Peyer's patch (tissue), 4 donors: ENCODE measurements at regions not wholly inside any gene's neighbourhood (a gene's known extent, or its start where the extent isn't known, plus 50 kb on each side); places are given as distances from the start of the nearest gene placed in this dataset.

ENCODE experiments used
- DNase-seq, 3 donors: peaks; one replicate each; pipeline ENCODE4 v3.0.0-alpha.2; 2017 to 2019
- H3K27ac ChIP-seq, 4 donors: fragments of 200-600 bp; sonication (generic); one replicate each; pipeline ENCODE4 v1.5.1; 2016 to 2019
- H3K27me3 ChIP-seq, 2 donors: fragments of 200-600 bp; sonication (generic); one replicate each; pipeline ENCODE4 v1.5.1; 2019
- H3K36me3 ChIP-seq, 3 donors: fragments of 200-600 bp; sonication (generic); one replicate each; pipeline ENCODE4 v1.5.1; 2016 to 2019
- H3K4me1 ChIP-seq, 4 donors: fragments of 200-600 bp; sonication (generic); one replicate each; pipeline ENCODE4 v1.5.1; 2016 to 2019
- H3K4me3 ChIP-seq, 4 donors: fragments of 200-600 bp; sonication (generic); 1 replicate in 3 of 4; 2 replicates in 1 of 4; pipeline ENCODE4 v1.5.1; 2016 to 2019; ENCODE audit warnings: mild to moderate bottlenecking in 1 of 4
- H3K9me3 ChIP-seq, 4 donors: fragments of 200-600 bp; sonication (generic); one replicate each; pipeline ENCODE4 v1.5.1; 2016 to 2019; ENCODE audit warnings: mild to moderate bottlenecking in 1 of 4
- POLR2A ChIP-seq, 2 donors: fragments of 450-650 bp; IDR thresholded peaks; one replicate each; pipeline ENCODE4 v1.5.1; 2017; ENCODE audit warnings: antibody characterized with exemption in 2 of 2, mild to moderate bottlenecking in 2 of 2, moderate library complexity in 2 of 2
- TF ChIP-seq, protein P1 (sequence below), 6 experiments: fragments of 450-650 bp in 4 of 6; fragments of 200-600 bp in 2 of 6; sonication (generic) in 1 of 6; IDR thresholded peaks; one replicate each; pipeline ENCODE4 v1.5.1; 2017 to 2019; ENCODE audit warnings: antibody characterized with exemption in 6 of 6, mild to moderate bottlenecking in 3 of 6, moderate library complexity in 1 of 6

DNA sequence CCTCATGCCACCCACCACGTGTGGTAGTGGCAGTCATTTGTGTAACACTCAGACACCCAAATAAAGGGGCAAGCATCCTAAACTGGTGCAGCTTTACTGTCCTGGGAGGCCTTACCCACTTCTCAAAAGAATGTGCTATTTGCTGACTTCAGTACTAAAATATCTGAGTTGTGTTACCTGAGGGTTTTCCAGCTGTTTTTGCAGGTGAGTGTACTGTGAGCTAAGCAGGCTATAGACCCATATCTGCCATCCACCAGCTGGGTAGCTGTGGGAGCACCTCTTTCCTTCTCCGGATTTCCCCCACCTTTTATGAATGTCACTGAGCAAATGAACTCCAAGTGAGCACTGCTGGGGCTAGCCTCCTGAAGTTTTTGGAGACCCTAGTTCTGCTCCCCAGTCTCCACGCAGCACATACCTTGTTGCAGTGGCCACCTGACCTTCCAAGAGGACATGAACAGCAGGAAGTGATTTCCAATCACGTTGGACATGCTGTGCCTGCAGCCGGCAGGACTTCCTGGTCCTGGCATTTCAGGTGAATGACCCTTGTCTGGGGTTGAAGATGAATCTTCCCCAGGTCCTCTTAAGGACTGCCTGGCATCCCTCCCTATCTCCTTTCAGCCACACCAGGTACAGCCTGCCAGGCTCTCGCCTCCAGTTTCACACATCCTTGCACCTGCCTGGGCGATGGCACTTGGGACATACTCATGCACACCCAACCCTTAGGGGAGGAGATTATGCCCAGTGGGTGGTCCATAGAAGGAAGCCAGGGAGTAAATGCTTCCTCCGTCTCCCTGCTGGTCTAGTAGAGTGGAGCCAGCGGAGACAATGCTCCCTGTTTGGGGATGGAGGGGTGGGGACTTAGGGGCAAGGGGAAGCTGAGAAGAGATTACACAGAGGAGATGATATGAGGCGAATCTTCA lies 109.5 kb upstream of the SPATA13 start:
- Histone ChIP-seq H3K27me3 (no peaks in the 10 kb centered on the region), H3K4me1 (peaks cover 0 to 11% (median 0%) of the 10 kb centered on the region in 4 donors), H3K27ac (no peak overlapping the region), H3K9me3 (peaks cover 0 to 9% (median 0%) of the 10 kb centered on the region in 4 donors), H3K36me3 (no peaks in the 10 kb centered on the region), H3K4me3 (no peak overlapping the region)
- DNase-seq, result no peak
- TF ChIP-seq POLR2A (IDR thresholded peaks at IDR 0.05), result no peak
- TF ChIP-seq, protein P1, sequence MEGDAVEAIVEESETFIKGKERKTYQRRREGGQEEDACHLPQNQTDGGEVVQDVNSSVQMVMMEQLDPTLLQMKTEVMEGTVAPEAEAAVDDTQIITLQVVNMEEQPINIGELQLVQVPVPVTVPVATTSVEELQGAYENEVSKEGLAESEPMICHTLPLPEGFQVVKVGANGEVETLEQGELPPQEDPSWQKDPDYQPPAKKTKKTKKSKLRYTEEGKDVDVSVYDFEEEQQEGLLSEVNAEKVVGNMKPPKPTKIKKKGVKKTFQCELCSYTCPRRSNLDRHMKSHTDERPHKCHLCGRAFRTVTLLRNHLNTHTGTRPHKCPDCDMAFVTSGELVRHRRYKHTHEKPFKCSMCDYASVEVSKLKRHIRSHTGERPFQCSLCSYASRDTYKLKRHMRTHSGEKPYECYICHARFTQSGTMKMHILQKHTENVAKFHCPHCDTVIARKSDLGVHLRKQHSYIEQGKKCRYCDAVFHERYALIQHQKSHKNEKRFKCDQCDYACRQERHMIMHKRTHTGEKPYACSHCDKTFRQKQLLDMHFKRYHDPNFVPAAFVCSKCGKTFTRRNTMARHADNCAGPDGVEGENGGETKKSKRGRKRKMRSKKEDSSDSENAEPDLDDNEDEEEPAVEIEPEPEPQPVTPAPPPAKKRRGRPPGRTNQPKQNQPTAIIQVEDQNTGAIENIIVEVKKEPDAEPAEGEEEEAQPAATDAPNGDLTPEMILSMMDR (IDR thresholded peaks at IDR 0.05), result no peak

DNA sequence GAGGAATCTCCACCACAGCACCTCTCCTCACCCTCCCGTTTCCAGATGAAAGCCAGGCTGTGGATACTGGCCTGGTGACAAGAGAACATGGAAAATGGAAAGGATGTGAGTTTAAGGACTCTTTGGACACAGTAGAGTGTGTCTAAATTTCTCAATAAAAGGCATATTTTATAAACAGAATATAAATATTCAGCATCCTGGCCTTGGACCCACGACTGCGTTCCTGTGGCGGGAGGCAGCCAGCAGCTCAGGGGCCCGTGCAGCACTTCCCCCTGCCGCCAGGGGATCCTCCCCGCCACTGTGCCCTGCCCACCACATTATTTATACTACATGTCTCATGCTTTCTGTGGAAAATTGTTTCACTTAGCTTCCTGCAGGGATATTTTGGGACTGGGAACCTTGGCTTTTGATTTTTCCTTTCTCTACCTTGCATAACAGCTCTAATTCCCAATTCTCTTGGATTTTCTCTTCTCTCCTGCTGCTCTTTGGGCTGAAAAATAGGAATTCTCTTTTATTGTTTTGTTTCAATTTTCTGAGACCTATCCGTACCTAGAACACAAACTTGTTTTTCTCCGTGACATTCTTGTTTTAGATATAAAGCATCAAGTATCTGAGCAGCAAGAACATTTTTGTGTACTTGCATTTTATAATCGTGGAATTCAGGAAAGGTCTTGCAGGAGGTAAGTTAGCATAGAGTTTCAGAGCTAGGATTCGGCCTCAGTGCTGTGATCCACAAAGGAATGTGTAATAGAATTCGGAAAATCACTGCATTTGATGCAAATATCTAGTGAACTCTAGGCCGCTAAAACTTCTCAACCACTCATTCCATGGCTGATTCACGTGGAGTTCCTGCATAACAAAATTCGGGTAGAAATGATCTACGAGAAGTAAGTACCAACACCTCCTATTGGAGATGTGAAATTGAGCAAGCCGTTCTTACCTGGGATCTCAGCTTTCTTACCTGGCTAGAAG lies 107.7 kb upstream of the SPATA13 start:
- TF ChIP-seq POLR2A (IDR thresholded peaks at IDR 0.05), result no peak
- TF ChIP-seq, protein P1 (IDR thresholded peaks at IDR 0.05), result no peak
- Histone ChIP-seq H3K36me3 (no peaks in the 10 kb centered on the region), H3K27ac (peak overlapping the region in 2 of 4 donors; percentile 0 to 40), H3K4me1 (peaks cover 0 to 11% (median 0%) of the 10 kb centered on the region in 4 donors), H3K4me3 (no peak overlapping the region), H3K9me3 (no peaks in the 10 kb centered on the region), H3K27me3 (no peaks in the 10 kb centered on the region)
- DNase-seq, result no peak

DNA sequence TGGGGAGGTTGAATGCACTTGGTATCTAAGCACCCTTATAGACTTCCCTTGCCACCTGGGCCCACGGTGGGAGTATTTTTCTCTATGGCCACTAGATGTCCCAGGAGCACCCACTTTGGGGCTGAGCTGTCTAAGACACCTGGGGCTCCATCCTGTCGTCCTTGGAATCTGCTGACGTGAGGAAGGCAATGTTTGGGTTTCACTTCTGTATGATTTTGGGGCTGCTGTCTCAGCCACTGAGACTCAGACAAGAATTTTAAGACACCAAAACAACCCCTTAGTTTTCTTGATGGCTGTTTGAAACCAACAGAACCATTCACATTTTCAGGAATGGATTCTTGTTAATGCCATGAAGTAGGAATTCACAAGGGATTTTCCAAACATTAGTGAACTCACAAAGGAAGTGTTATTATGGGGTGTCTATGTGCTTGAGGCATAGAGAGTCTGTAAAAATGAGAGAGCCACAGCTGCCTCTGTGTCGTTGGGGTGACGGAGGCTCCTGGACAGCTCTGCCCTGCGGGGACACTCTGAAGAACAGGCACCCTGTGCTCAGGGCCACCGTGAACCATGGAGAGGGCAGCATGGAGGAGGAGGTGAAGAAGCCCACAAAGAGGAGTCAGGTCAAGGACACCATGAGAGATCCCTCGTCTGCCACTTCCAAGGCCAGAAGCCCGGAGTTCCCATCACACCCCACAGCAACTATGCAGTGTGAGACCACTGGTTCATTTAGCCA lies 106.8 kb upstream of the SPATA13 start:
- Histone ChIP-seq H3K9me3 (no peaks in the 10 kb centered on the region), H3K4me3 (no peak overlapping the region), H3K36me3 (no peaks in the 10 kb centered on the region), H3K27ac (peak overlapping the region in 2 of 4 donors; percentile 0 to 40), H3K27me3 (no peaks in the 10 kb centered on the region), H3K4me1 (peaks cover 0 to 11% (median 0%) of the 10 kb centered on the region in 4 donors)
- DNase-seq, result peak in 2 of 3 donors; percentile 44 to 84
- TF ChIP-seq, protein P1 (IDR thresholded peaks at IDR 0.05), result peak in 5 of 6 experiments; percentile 14 to 90 (median 87)
- TF ChIP-seq POLR2A (IDR thresholded peaks at IDR 0.05), result no peak

DNA sequence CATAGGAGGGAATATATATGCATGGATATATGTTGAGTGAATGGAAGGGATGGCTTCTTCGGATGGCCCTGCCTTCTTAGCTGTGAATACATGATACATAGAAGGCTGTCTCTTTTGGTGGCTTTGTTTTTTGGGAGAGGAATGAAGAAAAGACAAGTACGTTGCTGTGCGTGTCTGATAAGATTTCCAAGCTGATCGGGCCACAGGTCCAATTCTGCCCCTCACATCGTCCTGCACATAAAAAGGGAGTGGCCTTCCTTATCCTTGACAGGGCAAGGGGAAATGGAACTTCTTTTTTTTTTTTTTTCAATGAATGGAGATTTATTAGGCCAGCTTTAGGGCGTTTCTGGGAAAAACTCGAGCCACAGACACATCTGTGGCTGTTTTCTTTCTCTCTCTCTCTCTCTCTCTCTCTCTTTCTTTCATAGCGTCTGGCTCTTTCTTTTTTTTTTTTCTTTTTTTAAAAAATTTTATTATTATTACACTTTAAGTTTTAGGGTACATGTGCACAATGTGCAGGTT lies 103.8 kb upstream of the SPATA13 start:
- H3K4me1 ChIP-seq, result no peaks in the 10 kb centered on the region
- no peaks in the 10 kb centered on the region for H3K9me3 ChIP-seq
- TF ChIP-seq POLR2A (IDR thresholded peaks at IDR 0.05), result no peak
- TF ChIP-seq, protein P1 (IDR thresholded peaks at IDR 0.05), result no peak
- DNase-seq, result no peak
- H3K27ac ChIP-seq, result no peak overlapping the region
- no peak overlapping the region for H3K4me3 ChIP-seq
- H3K27me3 ChIP-seq, result no peaks in the 10 kb centered on the region
- no peaks in the 10 kb centered on the region for H3K36me3 ChIP-seq

DNA sequence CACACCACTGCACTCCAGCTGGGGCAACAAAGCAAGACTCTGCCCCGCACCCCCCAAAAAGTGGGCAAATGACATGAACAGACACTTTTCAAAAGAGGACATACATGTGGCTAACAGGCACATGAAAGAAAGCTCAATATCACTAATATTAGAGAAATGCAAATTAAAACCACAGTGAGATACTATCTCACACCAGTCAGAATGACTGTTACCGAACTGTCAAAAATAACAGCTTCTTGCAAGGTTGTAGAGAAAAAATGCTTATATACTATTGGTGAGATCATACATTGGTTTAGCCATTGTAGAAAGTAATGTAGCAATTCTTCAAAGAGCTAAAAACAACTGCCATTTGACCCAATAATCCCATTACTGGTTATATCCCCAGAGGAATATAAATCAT lies 99.5 kb upstream of the SPATA13 start:
- no peak for DNase-seq
- no peaks in the 10 kb centered on the region for H3K9me3 ChIP-seq
- H3K36me3 ChIP-seq, result no peaks in the 10 kb centered on the region
- peaks cover 0 to 6% (median 0%) of the 10 kb centered on the region in 4 donors for H3K4me1 ChIP-seq
- no peak for TF ChIP-seq POLR2A (IDR thresholded peaks at IDR 0.05)
- TF ChIP-seq, protein P1 (IDR thresholded peaks at IDR 0.05), result no peak
- no peaks in the 10 kb centered on the region for H3K27me3 ChIP-seq
- no peak overlapping the region for H3K27ac ChIP-seq
- H3K4me3 ChIP-seq, result no peak overlapping the region
